Hepatocyte (in vitro differentiated cells): ENCODE measurements at regions not wholly inside any gene's neighbourhood (a gene's known extent, or its start where the extent isn't known, plus 50 kb on each side); places are given as distances from the start of the nearest gene placed in this dataset.

Source experiments
- EZH2 ChIP-seq: fragments of 200-600 bp; sonication (generic); IDR thresholded peaks from 2 replicates; pipeline ENCODE4 v1.6.1; 2016; ENCODE audit warnings: antibody characterized with exemption, mild to moderate bottlenecking, borderline replicate concordance
- TF ChIP-seq, protein P1 (sequence below): fragments of 200-600 bp; sonication (generic); IDR thresholded peaks from 2 replicates; pipeline ENCODE4 v1.5.1; 2016; ENCODE audit warnings: antibody characterized with exemption, mild to moderate bottlenecking; ENCODE audit not compliant: poor library complexity

GRCh38 chr20:54366669-54367344 lies 108.6 kb upstream of the DOK5 start:
- TF ChIP-seq EZH2, result no peak
- TF ChIP-seq, protein P1, sequence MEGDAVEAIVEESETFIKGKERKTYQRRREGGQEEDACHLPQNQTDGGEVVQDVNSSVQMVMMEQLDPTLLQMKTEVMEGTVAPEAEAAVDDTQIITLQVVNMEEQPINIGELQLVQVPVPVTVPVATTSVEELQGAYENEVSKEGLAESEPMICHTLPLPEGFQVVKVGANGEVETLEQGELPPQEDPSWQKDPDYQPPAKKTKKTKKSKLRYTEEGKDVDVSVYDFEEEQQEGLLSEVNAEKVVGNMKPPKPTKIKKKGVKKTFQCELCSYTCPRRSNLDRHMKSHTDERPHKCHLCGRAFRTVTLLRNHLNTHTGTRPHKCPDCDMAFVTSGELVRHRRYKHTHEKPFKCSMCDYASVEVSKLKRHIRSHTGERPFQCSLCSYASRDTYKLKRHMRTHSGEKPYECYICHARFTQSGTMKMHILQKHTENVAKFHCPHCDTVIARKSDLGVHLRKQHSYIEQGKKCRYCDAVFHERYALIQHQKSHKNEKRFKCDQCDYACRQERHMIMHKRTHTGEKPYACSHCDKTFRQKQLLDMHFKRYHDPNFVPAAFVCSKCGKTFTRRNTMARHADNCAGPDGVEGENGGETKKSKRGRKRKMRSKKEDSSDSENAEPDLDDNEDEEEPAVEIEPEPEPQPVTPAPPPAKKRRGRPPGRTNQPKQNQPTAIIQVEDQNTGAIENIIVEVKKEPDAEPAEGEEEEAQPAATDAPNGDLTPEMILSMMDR, result no peak
